Endothelial cell of umbilical vein (primary cell): ENCODE measurements at regions not wholly inside any gene's neighbourhood (a gene's known extent, or its start where the extent isn't known, plus 50 kb on each side); places are given as distances from the start of the nearest gene placed in this dataset.

ENCODE experiments used
- BruUV-seq: library from RNA; stranded (reverse); fragments of 400-500 nt; replicated peaks from 2 replicates; lab custom pipeline; 2021; lab: Mats Ljungman, UMichigan
- CTCF ChIA-PET: fragments of 300-600, 350-600 bp; sonication (Branson Sonifier 250); formaldehyde crosslinking; loops from one replicate; lab custom pipeline; 2021; ENCODE audit warnings: antibody characterized with exemption, inconsistent platforms; lab: Charles Lee
- POLR2A ChIA-PET: fragments of 300-600, 350-600 bp; sonication (Branson Sonifier 250); formaldehyde crosslinking; loops from one replicate; lab custom pipeline; 2021; ENCODE audit warnings: antibody characterized with exemption, inconsistent platforms; lab: Charles Lee
- DNase-seq: peaks from one replicate; pipeline ENCODE4 v3.0.0-alpha.2; 2011; ENCODE audit warnings: low read depth, low spot score
- FAIRE-seq: peaks from 2 replicates; lab custom pipeline; 2011; peaks lifted over from hg19 to GRCh38; lab: Jason Lieb, UNC
- H2AFZ ChIP-seq: 2 replicates; pipeline ENCODE4 v1.6.0; 2012; ENCODE audit warnings: low read depth, low read length, control low read depth, inconsistent platforms
- H3K27ac ChIP-seq: 2 replicates; pipeline ENCODE4 v1.5.1; 2011; ENCODE audit warnings: low read depth, mild to moderate bottlenecking, control low read depth, low read length, moderate library complexity; ENCODE audit not compliant: insufficient read depth
- H3K27me3 ChIP-seq, 2 experiments: 2 replicates each; pipeline versions ENCODE4 v1.6.0 to v1.6.1; 2011; ENCODE audit warnings: low read length in 2 of 2, mixed read lengths in 1 of 2; ENCODE audit not compliant: control insufficient read depth in 2 of 2, insufficient read depth in 2 of 2
- H3K36me3 ChIP-seq, 2 experiments: 2 replicates in 1 of 2; 3 replicates in 1 of 2; pipeline ENCODE4 v1.5.1; 2011; ENCODE audit warnings: low read length in 2 of 2, mild to moderate bottlenecking in 1 of 2, moderate library complexity in 1 of 2; ENCODE audit not compliant: control insufficient read depth in 2 of 2, insufficient read depth in 2 of 2; ENCODE audit errors: extremely low read depth in 1 of 2
- H3K4me1 ChIP-seq: 3 replicates; pipeline ENCODE4 v1.5.1; 2011; ENCODE audit warnings: mild to moderate bottlenecking, low read length; ENCODE audit not compliant: control insufficient read depth, insufficient read depth; ENCODE audit errors: extremely low read depth
- H3K4me2 ChIP-seq: 2 replicates; pipeline ENCODE4 v1.6.1; 2011; ENCODE audit warnings: low read length, control low read depth, mixed read lengths; ENCODE audit not compliant: insufficient read depth
- H3K4me3 ChIP-seq, 3 experiments: fragments of 200-600 bp in 1 of 3; sonication (generic), shearing (Covaris generic) in 1 of 3; replicated peaks in 1 of 3; 2 replicates each; pipeline ENCODE4 v1.5.1; 2011 to 2016; ENCODE audit warnings: control low read depth in 3 of 3, low read length in 3 of 3, mild to moderate bottlenecking in 2 of 3, inconsistent platforms in 1 of 3, low read depth in 1 of 3, moderate library complexity in 1 of 3; ENCODE audit not compliant: insufficient read depth in 1 of 3
- H3K79me2 ChIP-seq: 2 replicates; pipeline ENCODE4 v1.6.0; 2012; ENCODE audit warnings: low read length, inconsistent platforms; ENCODE audit not compliant: control insufficient read depth, insufficient read depth
- H3K9ac ChIP-seq: replicated peaks from 2 replicates; pipeline ENCODE3; 2011; ENCODE audit warnings: low read length, control low read depth; ENCODE audit not compliant: insufficient read depth; ENCODE audit errors: extremely low read depth
- H3K9me1 ChIP-seq: replicated peaks from 3 replicates; pipeline ENCODE4 v1.6.0; 2011; ENCODE audit warnings: mild to moderate bottlenecking, low read length; ENCODE audit not compliant: control insufficient read depth, insufficient read depth; ENCODE audit errors: extremely low read depth
- H3K9me3 ChIP-seq: replicated peaks from 2 replicates; pipeline ENCODE4 v1.5.1; 2012; ENCODE audit warnings: low read length, inconsistent platforms; ENCODE audit not compliant: control insufficient read depth, insufficient read depth
- H4K20me1 ChIP-seq: replicated peaks from 2 replicates; pipeline ENCODE3; 2011; ENCODE audit warnings: mild to moderate bottlenecking, low read length; ENCODE audit not compliant: control insufficient read depth, insufficient read depth; ENCODE audit errors: extremely low read depth
- CTCF ChIP-seq, 2 donors: IDR thresholded peaks; 1 replicate in 1 of 2; 2 replicates in 1 of 2; pipeline ENCODE4 v1.5.1; 2011; ENCODE audit warnings: low read length in 2 of 2, mild to moderate bottlenecking in 2 of 2, moderate library complexity in 2 of 2, control low read depth in 1 of 2, inconsistent platforms in 1 of 2, low read depth in 1 of 2; ENCODE audit not compliant: insufficient read depth in 1 of 2; ENCODE audit errors: extremely low read depth in 1 of 2
- EZH2 ChIP-seq: IDR thresholded peaks from 2 replicates; pipeline ENCODE4 v1.6.1; 2012; ENCODE audit warnings: borderline replicate concordance, low read depth, mild to moderate bottlenecking, moderate library complexity, low read length, inconsistent platforms; ENCODE audit not compliant: severe bottlenecking
- FOS ChIP-seq: IDR thresholded peaks from 2 replicates; pipeline ENCODE4 v1.6.1; 2011; ENCODE audit warnings: mild to moderate bottlenecking, low read length, moderate library complexity, borderline replicate concordance; ENCODE audit not compliant: insufficient read depth
- GATA2 ChIP-seq: IDR thresholded peaks from 2 replicates; pipeline ENCODE4 v1.7.0; 2011; ENCODE audit warnings: low read depth, mild to moderate bottlenecking, moderate library complexity, mixed read lengths, low read length; ENCODE audit not compliant: insufficient read length, insufficient read depth
- JUN ChIP-seq: IDR thresholded peaks from 2 replicates; pipeline ENCODE4 v1.6.1; 2011; ENCODE audit warnings: borderline replicate concordance, low read depth; ENCODE audit not compliant: insufficient read length, insufficient read depth
- MAX ChIP-seq: IDR thresholded peaks from 2 replicates; pipeline ENCODE4 v1.6.1; 2011; ENCODE audit not compliant: insufficient read depth, insufficient read length
- MYC ChIP-seq: IDR thresholded peaks from one replicate; pipeline ENCODE4 v1.6.1; 2011; ENCODE audit warnings: mild to moderate bottlenecking, low read depth, low read length
- POLR2A ChIP-seq: IDR thresholded peaks from 2 replicates; pipeline ENCODE4 v1.6.1; 2012; ENCODE audit warnings: low read depth, mild to moderate bottlenecking, control low read depth, low read length
- POLR2AphosphoS5 ChIP-seq: IDR thresholded peaks from 2 replicates; pipeline ENCODE4 v1.6.1; 2012; ENCODE audit warnings: low read depth, mild to moderate bottlenecking, control low read depth, low read length, moderate library complexity; ENCODE audit not compliant: insufficient read depth
- dilution Hi-C: fragments of 300-500 bp; cut with MboI; formaldehyde crosslinking; loops from one replicate; pipeline ENCODE4 v1.15.0; 2019; ENCODE audit warnings: low sequenced_read_pairs; ENCODE audit not compliant: extremely low pct_ligation_motif_present
- intact Hi-C: fragments of 100-400 bp; cut with micrococcal nuclease; formaldehyde crosslinking; loops from one replicate; pipeline ENCODE4 v1.10.0; 2022

- intact Hi-C loops (no loop called here), dilution Hi-C loops (no loop called here)
- BruUV-seq, result no TSS peak
- CTCF ChIA-PET, result interaction anchor here (1.0 to 2.5 kb wide), 3 partner anchors 19 to 144 kb away, joined by 3 to 8 read pairs (median 4); no protein-coding TSS in a partner anchor
- Histone ChIP-seq H3K36me3 (no peaks in the 10 kb centered on the region), H3K9ac (no peak overlapping the region), H3K9me3 (no peaks in the 10 kb centered on the region), H2AFZ (no peak overlapping the region), H3K27ac (no peak overlapping the region), H4K20me1 (no peaks in the 10 kb centered on the region), H3K4me2 (no peak overlapping the region), H3K27me3 (no peaks in the 10 kb centered on the region), H3K4me1 (peaks cover 4% of the 10 kb centered on the region), H3K9me1 (no peaks in the 10 kb centered on the region), H3K79me2 (no peaks in the 10 kb centered on the region), H3K4me3 (no peak overlapping the region)
- DNase-seq (peak; percentile 77), FAIRE-seq (no peak)
- TF ChIP-seq EZH2 (no peak), POLR2AphosphoS5 (no peak)
- POLR2A ChIA-PET, result no interaction called here
These were observed 551.2 kb downstream of the QKI start for GRCh38 chr6:163965426-163966348.

GRCh38 chr6:163964789-163965188, 550.3 kb downstream of the QKI start:
- Histone ChIP-seq H3K4me3 (no peak overlapping the region), H3K4me1 (peaks cover 4% of the 10 kb centered on the region), H3K9ac (no peak overlapping the region), H3K27me3 (no peaks in the 10 kb centered on the region), H3K79me2 (no peaks in the 10 kb centered on the region), H3K36me3 (no peaks in the 10 kb centered on the region), H4K20me1 (no peaks in the 10 kb centered on the region), H3K4me2 (no peak overlapping the region), H3K9me3 (no peaks in the 10 kb centered on the region), H3K27ac (no peak overlapping the region), H3K9me1 (no peaks in the 10 kb centered on the region), H2AFZ (no peak overlapping the region)
- TF ChIP-seq FOS (no peak), MYC (no peak), GATA2 (no peak), EZH2 (no peak), CTCF (IDR thresholded peaks at IDR 0.05; ENCODE audit: extremely low read depth in 1 of 2, insufficient read depth in 1 of 2, low read depth in 1 of 2, low read length in 2 of 2) (no peak), JUN (no peak), POLR2A (no peak), POLR2AphosphoS5 (no peak), MAX (no peak)
- BruUV-seq, result no TSS peak
- FAIRE-seq (no peak), DNase-seq (no peak)
- ChIA-PET CTCF (interaction anchor here (1.7 to 2.5 kb wide), 2 partner anchors 133 to 145 kb away, joined by 4 to 8 read pairs; no protein-coding TSS in a partner anchor), POLR2A (no interaction called here)
- intact Hi-C loops (no loop called here), dilution Hi-C loops (no loop called here)
